ENCODE measurements at regions not wholly inside any gene's neighbourhood (a gene's known extent, or its start where the extent isn't known, plus 50 kb on each side); places are given as distances from the start of the nearest gene placed in this dataset.

GRCh38 chr2:217482056-217482710, 520.6 kb downstream of the TNS1 start:
- DNase-seq (ENCODE audit: low spot score), result no peak
- Histone ChIP-seq H3K27me3 (replicated peaks; ENCODE audit: insufficient read depth) (no peaks in the 10 kb centered on the region), H3K4me1 (replicated peaks) (peaks cover 3% of the 10 kb centered on the region), H3K9me3 (no peaks in the 10 kb centered on the region), H3K36me3 (no peaks in the 10 kb centered on the region), H3K4me3 (no peak overlapping the region), H3K27ac (no peak overlapping the region)
- intact Hi-C loops (cut with DNase I), result no loop called here
- TF ChIP-seq CTCF (IDR thresholded peaks at IDR 0.05) (no peak), POLR2A (IDR thresholded peaks at IDR 0.05) (no peak), POLR2AphosphoS5 (IDR thresholded peaks at IDR 0.05) (no peak)
- WGBS, result 25% methylated on average over 1 of the region's 1 CpG

GRCh38 chr2:217481577-217481976, 521.2 kb downstream of the TNS1 start:
- WGBS, result 43% methylated on average over 1 of the region's 1 CpG
- no peaks in the 10 kb centered on the region for H3K36me3 ChIP-seq
- H3K9me3 ChIP-seq, result no peaks in the 10 kb centered on the region
- intact Hi-C loops (cut with DNase I), result no loop called here
- no peak for TF ChIP-seq POLR2A (IDR thresholded peaks at IDR 0.05)
- no peak for DNase-seq (ENCODE audit: low spot score)
- no peak overlapping the region for H3K4me3 ChIP-seq
- H3K4me1 ChIP-seq (replicated peaks), result peaks cover 3% of the 10 kb centered on the region
- H3K27ac ChIP-seq, result peak overlapping the region in 1 of 2 donors; percentile 4
- H3K27me3 ChIP-seq (replicated peaks; ENCODE audit: insufficient read depth), result no peaks in the 10 kb centered on the region

GRCh38 chr2:217479566-217479965, 523.2 kb downstream of the TNS1 start:
- DNase-seq (ENCODE audit: low spot score), result peak; percentile 11
- H3K27ac ChIP-seq, result peak overlapping the region in 1 of 2 donors; percentile 15
- intact Hi-C loops (cut with DNase I), result no loop called here
- WGBS, result 31% methylated on average over 4 of the region's 4 CpGs
- no peaks in the 10 kb centered on the region for H3K9me3 ChIP-seq
- H3K36me3 ChIP-seq, result no peaks in the 10 kb centered on the region
- H3K4me1 ChIP-seq (replicated peaks), result peaks cover 3% of the 10 kb centered on the region
- no peak for TF ChIP-seq CTCF (IDR thresholded peaks at IDR 0.05)
- TF ChIP-seq POLR2A (IDR thresholded peaks at IDR 0.05), result no peak
- TF ChIP-seq POLR2AphosphoS5 (IDR thresholded peaks at IDR 0.05), result peak; percentile 25
- H3K4me3 ChIP-seq, result no peak overlapping the region
- no peaks in the 10 kb centered on the region for H3K27me3 ChIP-seq (replicated peaks; ENCODE audit: insufficient read depth)

GRCh38 chr2:217478831-217479455, 523.9 kb downstream of the TNS1 start:
- H3K27ac ChIP-seq, result peak overlapping the region in 1 of 2 donors; percentile 15
- WGBS, result 68% methylated on average over 9 of the region's 9 CpGs
- no peak for TF ChIP-seq POLR2AphosphoS5 (IDR thresholded peaks at IDR 0.05)
- no peak for TF ChIP-seq POLR2A (IDR thresholded peaks at IDR 0.05)
- TF ChIP-seq CTCF (IDR thresholded peaks at IDR 0.05), result no peak
- intact Hi-C loops (cut with DNase I), result no loop called here
- no peaks in the 10 kb centered on the region for H3K36me3 ChIP-seq
- H3K27me3 ChIP-seq (replicated peaks; ENCODE audit: insufficient read depth), result no peaks in the 10 kb centered on the region
- no peak for DNase-seq (ENCODE audit: low spot score)
- peaks cover 3% of the 10 kb centered on the region for H3K4me1 ChIP-seq (replicated peaks)
- no peaks in the 10 kb centered on the region for H3K9me3 ChIP-seq
- no peak overlapping the region for H3K4me3 ChIP-seq

GRCh38 chr2:217477583-217477982, 525.2 kb downstream of the TNS1 start:
- Histone ChIP-seq H3K27me3 (replicated peaks; ENCODE audit: insufficient read depth) (no peaks in the 10 kb centered on the region), H3K27ac (no peak overlapping the region), H3K9me3 (no peaks in the 10 kb centered on the region), H3K36me3 (no peaks in the 10 kb centered on the region), H3K4me3 (no peak overlapping the region), H3K4me1 (replicated peaks) (peaks cover 3% of the 10 kb centered on the region)
- TF ChIP-seq CTCF (IDR thresholded peaks at IDR 0.05), result no peak
- no peak for TF ChIP-seq POLR2A (IDR thresholded peaks at IDR 0.05)
- TF ChIP-seq POLR2AphosphoS5 (IDR thresholded peaks at IDR 0.05), result no peak
- intact Hi-C loops (cut with DNase I), result no loop called here
- DNase-seq (ENCODE audit: low spot score), result no peak

All from prostate gland (tissue), 2 donors.